ENCODE measurements at regions not wholly inside any gene's neighbourhood (a gene's known extent, or its start where the extent isn't known, plus 50 kb on each side); places are given as distances from the start of the nearest gene placed in this dataset.

DNA sequence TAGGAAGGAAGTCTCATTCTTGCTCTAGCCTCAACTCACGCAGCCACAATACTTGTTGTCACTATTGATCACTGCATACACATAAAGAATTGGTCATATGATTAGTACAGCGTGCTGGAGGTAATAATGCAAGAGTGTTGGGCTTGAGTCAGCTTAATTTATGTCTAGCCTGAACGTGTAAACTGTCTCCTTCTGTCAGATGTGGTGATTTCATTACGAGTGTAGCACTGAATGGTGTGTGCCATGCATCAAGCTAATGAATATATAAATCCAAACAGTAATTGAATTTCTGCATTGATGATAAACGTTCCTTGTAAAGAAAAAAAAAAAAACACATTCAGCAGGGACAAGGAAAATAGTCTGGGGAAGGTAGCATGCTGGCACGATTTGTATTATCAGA, 396.2 kb upstream of the RAG2 start (continued):
- no peak for TF ChIP-seq ZBTB3 (CRISPR knock-in tag; IDR thresholded peaks at IDR 0.05; ENCODE audit: borderline replicate concordance, low read depth)
- TF ChIP-seq THYN1 (CRISPR knock-in tag; IDR thresholded peaks at IDR 0.05; ENCODE audit: borderline replicate concordance, low read depth) = no peak
- no peak for TF ChIP-seq POLR2AphosphoS2 (IDR thresholded peaks at IDR 0.05; ENCODE audit: low read depth, low read length)
- no peak for TF ChIP-seq ZNF616 (CRISPR knock-in tag; IDR thresholded peaks at IDR 0.05; ENCODE audit: low read depth)
- no peak for TF ChIP-seq SMARCC2 (IDR thresholded peaks at IDR 0.05)
- TF ChIP-seq CHCHD3 (CRISPR knock-in tag; IDR thresholded peaks at IDR 0.05) = no peak
- no peak for TF ChIP-seq BORCS8-MEF2B (CRISPR knock-in tag; IDR thresholded peaks at IDR 0.05)
- no peak for TF ChIP-seq TCF7 (IDR thresholded peaks at IDR 0.05; ENCODE audit: low read depth)
- no peak for TF ChIP-seq ZFP41 (CRISPR knock-in tag; IDR thresholded peaks at IDR 0.05; ENCODE audit: borderline replicate concordance)

DNA sequence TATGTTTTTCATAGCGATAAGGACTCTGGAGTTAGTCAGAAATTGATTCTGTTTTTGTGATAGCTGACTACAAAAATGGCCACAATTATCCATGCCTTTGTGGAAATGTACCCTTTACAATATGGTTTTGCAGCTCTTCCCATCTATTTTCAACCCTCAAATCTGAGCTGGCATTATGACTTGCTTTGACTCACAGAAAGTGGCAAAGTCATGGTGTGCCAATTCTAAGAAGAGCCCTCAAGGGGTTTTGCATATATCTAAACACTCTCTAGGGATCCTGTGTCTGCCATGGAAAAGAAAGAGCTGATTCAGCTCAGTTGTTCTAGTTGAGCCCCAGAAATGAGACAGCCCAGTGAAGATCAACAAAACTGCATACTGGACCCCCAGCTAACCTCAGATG, 390.5 kb upstream of the RAG2 start:
- BruUV-seq (replicated peaks) = no TSS peak
- H3K27me3 ChIP-seq (ENCODE audit: control insufficient read depth in 1 of 2, insufficient read depth in 2 of 2, low read length in 2 of 2) = no peaks in the 10 kb centered on the region
- ChIA-PET POLR2A (no interaction called here), CTCF (ENCODE audit: low intra/inter-chr PET ratio, low total read pairs) (no interaction called here)
- H3K27ac ChIP-seq (ENCODE audit: extremely low read length, insufficient read depth, low read length) = no peak overlapping the region
- intact Hi-C loops (cut with micrococcal nuclease; ENCODE audit: unreplicated experiment) (no loop called here), in situ Hi-C loops (cut with HindIII; ENCODE audit: extremely low pct_ligation_motif_present, low pct_unique_long_range_greater_than_20kb) (no loop called here)
- DNase-seq (ENCODE audit: low spot score) = no peak
- H3K4me3 ChIP-seq (replicated peaks in 1 of 3; ENCODE audit: insufficient read depth in 1 of 3, low read depth in 2 of 3, low read length in 3 of 3) = no peak overlapping the region
- H3K4me1 ChIP-seq (ENCODE audit: insufficient read depth, low read length) = no peaks in the 10 kb centered on the region
- TF ChIP-seq ZNF616 (CRISPR knock-in tag; IDR thresholded peaks at IDR 0.05; ENCODE audit: low read depth) = no peak
- no peak for TF ChIP-seq SALL2 (CRISPR knock-in tag; IDR thresholded peaks at IDR 0.05)
- TF ChIP-seq ZBTB3 (CRISPR knock-in tag; IDR thresholded peaks at IDR 0.05; ENCODE audit: borderline replicate concordance, low read depth) = no peak
- TF ChIP-seq, protein P1, sequence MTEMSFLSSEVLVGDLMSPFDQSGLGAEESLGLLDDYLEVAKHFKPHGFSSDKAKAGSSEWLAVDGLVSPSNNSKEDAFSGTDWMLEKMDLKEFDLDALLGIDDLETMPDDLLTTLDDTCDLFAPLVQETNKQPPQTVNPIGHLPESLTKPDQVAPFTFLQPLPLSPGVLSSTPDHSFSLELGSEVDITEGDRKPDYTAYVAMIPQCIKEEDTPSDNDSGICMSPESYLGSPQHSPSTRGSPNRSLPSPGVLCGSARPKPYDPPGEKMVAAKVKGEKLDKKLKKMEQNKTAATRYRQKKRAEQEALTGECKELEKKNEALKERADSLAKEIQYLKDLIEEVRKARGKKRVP (CRISPR knock-in tag; IDR thresholded peaks at IDR 0.05) = no peak
- TF ChIP-seq, protein P2, sequence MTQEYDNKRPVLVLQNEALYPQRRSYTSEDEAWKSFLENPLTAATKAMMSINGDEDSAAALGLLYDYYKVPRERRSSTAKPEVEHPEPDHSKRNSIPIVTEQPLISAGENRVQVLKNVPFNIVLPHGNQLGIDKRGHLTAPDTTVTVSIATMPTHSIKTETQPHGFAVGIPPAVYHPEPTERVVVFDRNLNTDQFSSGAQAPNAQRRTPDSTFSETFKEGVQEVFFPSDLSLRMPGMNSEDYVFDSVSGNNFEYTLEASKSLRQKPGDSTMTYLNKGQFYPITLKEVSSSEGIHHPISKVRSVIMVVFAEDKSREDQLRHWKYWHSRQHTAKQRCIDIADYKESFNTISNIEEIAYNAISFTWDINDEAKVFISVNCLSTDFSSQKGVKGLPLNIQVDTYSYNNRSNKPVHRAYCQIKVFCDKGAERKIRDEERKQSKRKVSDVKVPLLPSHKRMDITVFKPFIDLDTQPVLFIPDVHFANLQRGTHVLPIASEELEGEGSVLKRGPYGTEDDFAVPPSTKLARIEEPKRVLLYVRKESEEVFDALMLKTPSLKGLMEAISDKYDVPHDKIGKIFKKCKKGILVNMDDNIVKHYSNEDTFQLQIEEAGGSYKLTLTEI (CRISPR knock-in tag; conservative IDR thresholded peaks at IDR 0.05) = no peak
- TF ChIP-seq SP1 (IDR thresholded peaks at IDR 0.05) = no peak
- no peak for TF ChIP-seq SP1 (CRISPR knock-in tag; IDR thresholded peaks at IDR 0.05)
- TF ChIP-seq ZMAT3 (CRISPR knock-in tag; conservative IDR thresholded peaks at IDR 0.05) = no peak
- TF ChIP-seq HNRNPLL (IDR thresholded peaks at IDR 0.05; ENCODE audit: low read depth, low read length, poor library complexity, severe bottlenecking) = no peak
- TF ChIP-seq BORCS8-MEF2B (CRISPR knock-in tag; IDR thresholded peaks at IDR 0.05) = no peak
- TF ChIP-seq JDP2 (CRISPR knock-in tag; IDR thresholded peaks at IDR 0.05; ENCODE audit: borderline replicate concordance) = no peak
- no peak for TF ChIP-seq HDAC6 (IDR thresholded peaks at IDR 0.05; ENCODE audit: low read depth, low read length)
- TF ChIP-seq, protein P3, sequence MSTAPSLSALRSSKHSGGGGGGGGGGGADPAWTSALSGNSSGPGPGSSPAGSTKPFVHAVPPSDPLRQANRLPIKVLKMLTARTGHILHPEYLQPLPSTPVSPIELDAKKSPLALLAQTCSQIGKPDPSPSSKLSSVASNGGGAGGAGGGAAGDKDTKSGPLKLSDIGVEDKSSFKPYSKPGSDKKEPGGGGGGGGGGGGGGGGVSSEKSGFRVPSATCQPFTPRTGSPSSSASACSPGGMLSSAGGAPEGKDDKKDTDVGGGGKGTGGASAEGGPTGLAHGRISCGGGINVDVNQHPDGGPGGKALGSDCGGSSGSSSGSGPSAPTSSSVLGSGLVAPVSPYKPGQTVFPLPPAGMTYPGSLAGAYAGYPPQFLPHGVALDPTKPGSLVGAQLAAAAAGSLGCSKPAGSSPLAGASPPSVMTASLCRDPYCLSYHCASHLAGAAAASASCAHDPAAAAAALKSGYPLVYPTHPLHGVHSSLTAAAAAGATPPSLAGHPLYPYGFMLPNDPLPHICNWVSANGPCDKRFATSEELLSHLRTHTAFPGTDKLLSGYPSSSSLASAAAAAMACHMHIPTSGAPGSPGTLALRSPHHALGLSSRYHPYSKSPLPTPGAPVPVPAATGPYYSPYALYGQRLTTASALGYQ (CRISPR knock-in tag; IDR thresholded peaks at IDR 0.05) = no peak
- TF ChIP-seq SMAD3 (CRISPR knock-in tag; IDR thresholded peaks at IDR 0.05) = no peak
- ATAC-seq = no peak
- 0% methylated on average over 1 of the region's 1 CpG for WGBS (ENCODE audit: low lambda C conversion rate)
- no peaks in the 10 kb centered on the region for H3K36me3 ChIP-seq (replicated peaks in 1 of 2; ENCODE audit: control insufficient read depth in 1 of 2, insufficient read depth in 2 of 2, low read length in 2 of 2)
- FAIRE-seq = no peak
- H3K9ac ChIP-seq (ENCODE audit: insufficient read depth, low read depth, low read length) = no peak overlapping the region
- peaks cover 23% of the 10 kb centered on the region; the same call in 1 of the 2 replicates for H3K9me3 ChIP-seq (ENCODE audit: low read length)
- H4K20me1 ChIP-seq (ENCODE audit: insufficient read depth, low read length) = no peaks in the 10 kb centered on the region
- no peak overlapping the region for H3K4me2 ChIP-seq (ENCODE audit: low read depth, low read length)
- no peak overlapping the region for H2AFZ ChIP-seq (ENCODE audit: low read length)
- no peaks in the 10 kb centered on the region for H3K79me2 ChIP-seq (ENCODE audit: insufficient read depth, low read length)

All from HepG2 (cell line).